ENCODE measurements at regions not wholly inside any gene's neighbourhood (a gene's known extent, or its start where the extent isn't known, plus 50 kb on each side); places are given as distances from the start of the nearest gene placed in this dataset.
"Not testable (repeated sequence)": the region's sequence is repeated elsewhere in the genome, so short reads cannot be mapped to it uniquely, and the experiment has no call there.

GRCh38 chr1:198417039-198417438 lies 123.4 kb downstream of the ATP6V1G3 start:
- H3K27me3 ChIP-seq, result no peaks in the 10 kb centered on the region
- H3K4me3 ChIP-seq, result no peak overlapping the region
- no peaks in the 10 kb centered on the region for H3K9me3 ChIP-seq
- no peaks in the 10 kb centered on the region for H3K4me1 ChIP-seq
- no peaks in the 10 kb centered on the region for H3K36me3 ChIP-seq
- H3K27ac ChIP-seq, result no peak overlapping the region
- no peak for TF ChIP-seq POLR2AphosphoS5 (IDR thresholded peaks at IDR 0.05)
- ATAC-seq, result no peak

GRCh38 chr1:198416296-198416695 lies 124.2 kb downstream of the ATP6V1G3 start:
- Histone ChIP-seq H3K27ac (no peak overlapping the region), H3K4me3 (no peak overlapping the region), H3K9me3 (no peaks in the 10 kb centered on the region), H3K4me1 (no peaks in the 10 kb centered on the region), H3K36me3 (no peaks in the 10 kb centered on the region), H3K27me3 (no peaks in the 10 kb centered on the region)
- TF ChIP-seq EP300 (IDR thresholded peaks at IDR 0.05) (no peak), POLR2AphosphoS5 (IDR thresholded peaks at IDR 0.05) (no peak), CTCF (IDR thresholded peaks at IDR 0.05) (no peak), POLR2A (IDR thresholded peaks at IDR 0.05) (no peak)
- WGBS, 2 donors (ENCODE audit: low coverage in 1 of 2), result 40 to 52% methylated on average over 3 of the region's 3 CpGs
- no peak for ATAC-seq

- no peaks in the 10 kb centered on the region for H3K4me1 ChIP-seq
- no peak overlapping the region for H3K4me3 ChIP-seq
- H3K9me3 ChIP-seq, result no peaks in the 10 kb centered on the region
- TF ChIP-seq EP300 (IDR thresholded peaks at IDR 0.05) (no peak), CTCF (IDR thresholded peaks at IDR 0.05) (no peak), POLR2AphosphoS5 (IDR thresholded peaks at IDR 0.05) (no peak), POLR2A (IDR thresholded peaks at IDR 0.05) (no peak)
- no peak for ATAC-seq
- H3K27me3 ChIP-seq, result no peaks in the 10 kb centered on the region
- no peak overlapping the region for H3K27ac ChIP-seq
- no peaks in the 10 kb centered on the region for H3K36me3 ChIP-seq
These were observed 129.2 kb downstream of the ATP6V1G3 start for GRCh38 chr1:198411240-198411639.

- Histone ChIP-seq H3K4me1 (no peaks in the 10 kb centered on the region), H3K36me3 (no peaks in the 10 kb centered on the region), H3K9me3 (peaks cover 0 to 5% (median 0%) of the 10 kb centered on the region in 3 donors), H3K27ac (no peak overlapping the region), H3K4me3 (no peak overlapping the region), H3K27me3 (no peaks in the 10 kb centered on the region)
- ATAC-seq, result no peak
- TF ChIP-seq EP300 (IDR thresholded peaks at IDR 0.05) (no peak), CTCF (IDR thresholded peaks at IDR 0.05) (no peak), POLR2AphosphoS5 (IDR thresholded peaks at IDR 0.05) (no peak), POLR2A (IDR thresholded peaks at IDR 0.05) (no peak)
- 66 to 81% methylated on average over 2 of the region's 2 CpGs for WGBS, 2 donors (ENCODE audit: low coverage in 1 of 2)
These were observed 131.8 kb downstream of the ATP6V1G3 start for GRCh38 chr1:198408716-198409115.

GRCh38 chr1:198404632-198405031 lies 135.8 kb downstream of the ATP6V1G3 start:
- H3K27ac ChIP-seq, H3K36me3 ChIP-seq, H3K27me3 ChIP-seq, H3K9me3 ChIP-seq, H3K4me1 ChIP-seq, H3K4me3 ChIP-seq, ATAC-seq: not testable (repeated sequence)
- WGBS, 2 donors (ENCODE audit: low coverage in 1 of 2), result 87 to 91% methylated on average over 7 to 8 of the region's 8 CpGs

- no peak for TF ChIP-seq POLR2A (IDR thresholded peaks at IDR 0.05)
- no peak for TF ChIP-seq POLR2AphosphoS5 (IDR thresholded peaks at IDR 0.05)
- TF ChIP-seq EP300 (IDR thresholded peaks at IDR 0.05), result no peak
- no peak for TF ChIP-seq CTCF (IDR thresholded peaks at IDR 0.05)
- Histone ChIP-seq H3K4me3 (no peak overlapping the region), H3K27ac (no peak overlapping the region), H3K27me3 (peaks cover 7% of the 10 kb centered on the region), H3K9me3 (peaks cover 0 to 5% (median 0%) of the 10 kb centered on the region in 3 donors), H3K4me1 (no peaks in the 10 kb centered on the region), H3K36me3 (no peaks in the 10 kb centered on the region)
- no peak for ATAC-seq
- WGBS, 2 donors (ENCODE audit: low coverage in 1 of 2), result 52 to 67% methylated on average over 4 of the region's 4 CpGs
These were observed 140.4 kb downstream of the ATP6V1G3 start for GRCh38 chr1:198400063-198400462.

Measured in gastroesophageal sphincter (tissue), 4 donors.